ENCODE measurements at regions not wholly inside any gene's neighbourhood (a gene's known extent, or its start where the extent isn't known, plus 50 kb on each side); places are given as distances from the start of the nearest gene placed in this dataset.
"Not testable (repeated sequence)": the region's sequence is repeated elsewhere in the genome, so short reads cannot be mapped to it uniquely, and the experiment has no call there.

DNA sequence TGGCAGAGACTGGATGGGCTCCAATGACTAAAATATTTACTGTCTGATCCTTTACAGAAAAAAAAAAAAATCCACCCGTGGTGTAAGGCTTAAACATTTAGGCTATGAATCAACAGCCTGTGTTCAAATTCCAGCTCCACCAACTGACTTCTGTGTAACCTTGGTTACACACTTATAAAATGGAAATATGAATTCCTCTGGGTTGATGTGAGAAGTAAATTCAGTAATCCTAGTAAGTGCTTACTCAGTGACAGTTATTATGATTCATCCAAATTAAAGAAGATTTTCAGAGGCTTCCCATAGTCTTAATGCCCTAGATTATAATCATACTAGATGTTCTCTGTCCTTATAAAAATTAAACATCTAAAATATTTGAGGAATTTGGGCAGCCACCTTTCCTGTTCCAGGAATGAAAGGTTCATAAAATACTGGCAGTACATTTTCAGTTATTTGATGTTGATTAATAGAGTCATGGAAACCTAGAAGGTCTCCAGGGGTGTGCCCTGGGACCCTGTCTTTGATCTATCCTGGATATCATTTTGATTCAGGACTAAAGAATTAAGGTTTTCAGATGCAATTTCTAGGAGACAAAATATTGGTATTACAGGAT, 180.3 kb upstream of the ZNF217 start:
- peak in 1 of 4 experiments; percentile 39 for DNase-seq

DNA sequence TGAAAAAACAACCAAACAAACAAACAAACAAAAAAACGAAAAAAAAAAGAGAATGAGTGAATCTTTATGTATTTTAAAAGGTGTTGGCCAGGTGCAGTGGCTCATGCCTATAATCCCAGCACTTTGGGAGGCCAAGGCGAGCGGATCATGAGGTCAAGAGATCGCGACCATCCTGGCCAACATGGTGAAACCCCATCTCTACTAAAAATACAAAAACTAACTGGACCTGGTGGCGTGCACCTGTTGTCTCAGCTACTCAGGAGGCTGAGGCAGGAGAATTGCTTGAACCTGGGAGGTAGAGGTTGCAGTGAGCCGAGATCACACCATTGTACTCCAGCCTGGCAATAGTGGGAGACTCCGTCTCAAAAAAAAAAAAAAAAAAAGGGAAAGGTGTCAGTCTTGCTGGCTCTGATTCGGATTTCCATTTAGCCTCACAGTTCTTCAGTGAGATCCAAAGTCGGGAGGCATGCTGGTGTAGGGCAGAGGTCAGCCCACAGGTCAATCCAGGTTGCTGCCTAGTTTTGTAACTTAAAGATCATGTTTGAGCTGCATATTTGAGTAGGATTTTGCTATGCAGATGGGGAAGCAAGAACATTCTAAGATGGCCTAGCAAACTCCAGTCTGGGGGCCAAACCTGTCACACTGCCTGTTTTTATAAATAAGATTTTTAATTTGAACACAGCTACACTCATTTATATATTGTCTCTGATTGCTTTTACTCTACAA, 179.6 kb upstream of the ZNF217 start:
- not testable (repeated sequence) for DNase-seq

DNA sequence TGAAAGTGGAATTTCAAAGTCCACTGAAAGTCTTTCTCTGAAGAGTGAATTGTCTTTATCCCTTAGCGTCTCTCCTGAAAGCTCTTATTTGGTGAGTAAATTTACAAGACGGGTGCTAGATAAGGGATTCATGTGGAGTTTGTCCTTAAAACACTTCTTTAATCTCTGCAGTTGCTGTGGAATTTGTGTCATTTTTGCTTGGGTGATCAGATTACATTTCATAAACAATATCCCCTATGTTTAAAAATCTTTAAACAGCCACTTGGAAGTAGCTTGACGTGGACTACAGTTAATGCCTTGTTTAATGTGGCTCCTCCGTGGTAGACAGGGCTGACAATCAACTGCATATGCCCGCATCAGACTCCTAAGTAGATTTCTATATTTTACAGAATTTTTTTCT, 175.4 kb upstream of the ZNF217 start:
- no peak for DNase-seq

DNA sequence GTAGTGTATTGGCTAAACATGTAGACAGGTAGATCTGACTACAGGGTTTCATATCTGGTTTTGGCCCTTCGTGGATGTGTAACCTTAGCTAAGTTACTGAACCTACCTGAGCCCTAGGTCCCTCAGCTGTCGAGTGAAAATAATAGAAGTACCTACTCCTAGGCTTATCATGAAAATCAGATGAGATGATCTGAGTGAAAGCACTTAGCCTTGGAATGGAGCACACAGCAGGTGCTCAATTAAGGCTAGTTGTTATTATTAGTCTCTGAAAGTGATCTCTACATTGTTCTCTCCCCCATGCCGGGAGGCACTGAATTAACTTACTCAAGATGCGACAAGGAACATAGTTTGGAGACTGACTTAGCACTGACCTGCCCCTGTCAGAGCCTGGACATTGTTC, 174.7 kb upstream of the ZNF217 start:
- no peak for DNase-seq

DNA sequence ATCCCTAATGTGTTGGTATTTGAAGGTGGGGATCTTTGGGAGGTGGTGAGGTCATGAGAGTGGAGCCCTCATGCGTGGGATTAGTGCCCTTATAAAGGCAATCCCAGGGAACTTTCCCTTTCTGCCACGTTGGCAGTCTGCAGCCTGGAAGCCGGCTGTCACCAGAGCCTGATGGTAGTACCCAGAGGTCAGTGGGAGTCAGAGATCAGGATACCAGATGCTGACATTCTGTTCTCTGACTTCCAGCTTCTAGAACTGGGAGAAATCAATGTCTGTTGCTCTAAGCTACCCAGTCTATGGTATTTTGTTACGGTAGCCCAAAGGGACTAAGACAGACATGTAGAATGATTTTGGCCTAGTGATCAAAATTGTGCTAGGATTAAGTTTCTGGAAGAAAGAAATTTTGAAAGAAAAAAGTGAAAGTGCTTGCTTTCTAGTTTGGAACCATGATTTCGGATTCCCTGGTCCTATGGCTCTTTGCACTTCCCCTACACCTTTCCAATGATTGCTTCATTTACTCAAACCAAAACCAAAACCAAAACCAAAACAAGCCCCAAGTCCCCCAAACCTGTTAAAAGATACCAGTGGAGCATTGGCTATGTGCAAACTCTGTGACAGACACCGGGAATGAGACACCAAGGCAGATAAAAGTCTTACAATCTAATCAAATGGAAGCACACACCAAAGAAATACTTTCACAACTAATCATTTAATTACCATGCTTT, 173.7 kb upstream of the ZNF217 start:
- no peak for DNase-seq

DNA sequence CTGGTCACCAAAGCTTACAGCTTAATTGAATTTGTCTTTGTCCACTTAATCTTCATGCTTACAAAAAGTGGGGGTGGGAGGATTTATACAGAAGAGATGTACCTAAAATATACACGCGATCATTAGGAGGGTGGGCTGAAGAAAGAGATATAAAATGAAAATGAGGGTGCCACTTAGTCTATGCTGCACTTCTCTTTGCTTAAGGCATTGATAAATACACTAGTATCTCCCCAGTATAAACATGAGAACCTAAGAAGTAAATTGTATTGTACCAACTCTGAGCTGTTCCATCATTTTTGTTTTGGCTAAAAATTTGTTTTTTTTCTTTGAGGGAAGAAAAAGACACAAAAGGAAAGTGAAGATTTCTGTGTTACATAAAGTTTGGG, 170.8 kb upstream of the ZNF217 start:
- no peak for DNase-seq

DNA sequence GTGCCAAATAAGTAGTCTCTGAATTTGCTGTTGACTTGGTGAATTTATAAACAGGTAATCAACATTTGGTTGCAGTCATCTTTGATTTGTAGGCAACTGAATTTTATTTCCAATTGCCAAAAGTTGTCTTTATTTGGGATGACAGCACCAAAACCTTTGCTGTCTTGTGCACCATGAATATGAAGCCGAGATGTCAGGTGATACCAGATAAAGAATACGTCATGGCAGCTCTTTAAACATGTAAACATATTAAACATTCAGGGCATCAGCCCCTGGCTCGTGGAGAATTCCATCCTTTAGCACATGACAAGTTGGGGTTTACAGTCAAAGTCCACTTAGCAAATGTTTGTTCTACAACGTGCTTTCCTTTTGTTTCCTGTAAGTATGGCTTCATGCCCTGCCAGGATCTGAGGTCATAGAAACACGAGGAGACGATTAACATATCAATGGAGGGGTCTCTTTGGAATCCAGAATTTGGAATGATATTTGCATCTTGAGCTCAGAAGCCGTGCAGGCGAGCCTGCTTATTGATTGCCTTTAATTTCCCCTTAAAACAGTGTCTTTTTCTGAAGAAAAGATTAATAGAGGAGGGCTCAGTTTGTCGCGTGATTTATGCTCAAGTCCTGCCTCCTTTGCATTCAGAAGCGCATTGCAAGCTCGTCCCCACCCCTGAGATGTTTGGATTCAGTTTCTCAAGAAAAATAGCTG, 170.2 kb upstream of the ZNF217 start:
- DNase-seq, result no peak

DNA sequence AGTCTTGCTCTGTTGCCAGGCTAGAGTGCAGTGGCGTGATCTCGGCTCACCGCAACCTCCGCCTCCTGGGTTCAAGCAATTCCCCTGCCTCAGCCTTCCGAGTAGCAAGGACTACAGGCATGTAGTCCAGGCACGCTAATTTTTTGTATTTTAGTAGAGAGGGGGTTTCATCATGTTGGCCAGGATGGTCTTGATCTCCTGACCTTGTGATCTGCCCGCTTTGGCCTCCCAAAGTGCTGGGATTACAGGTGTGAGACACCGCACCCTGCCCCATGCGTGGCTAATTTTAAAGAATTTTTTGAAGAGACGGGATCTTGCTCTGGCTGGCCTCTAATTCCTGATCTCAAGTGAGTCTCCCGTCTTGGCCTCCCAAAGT, 168.8 kb upstream of the ZNF217 start:
- DNase-seq, result not testable (repeated sequence)

DNA sequence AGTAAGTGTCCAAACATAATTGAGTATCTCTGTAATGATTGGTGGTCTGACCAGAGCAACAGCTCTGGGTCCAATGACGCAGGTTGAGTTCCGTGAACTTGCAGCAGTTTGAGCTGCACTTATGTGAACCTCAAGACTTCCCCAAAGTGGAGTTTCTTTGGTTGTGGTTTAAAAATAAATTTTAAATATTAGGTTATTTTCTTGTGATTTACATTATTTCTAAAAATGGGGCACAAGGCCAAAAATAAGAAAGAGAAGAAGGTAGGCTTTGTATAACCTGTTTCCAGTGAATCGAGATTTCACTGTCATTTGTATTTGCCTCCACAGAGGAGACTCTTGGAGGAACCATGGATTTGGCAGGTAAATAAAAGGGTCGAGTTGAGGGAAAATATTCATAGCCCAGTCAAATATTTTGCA, 166.4 kb upstream of the ZNF217 start:
- peak; percentile 63 to 85 (median 70) for DNase-seq

DNA sequence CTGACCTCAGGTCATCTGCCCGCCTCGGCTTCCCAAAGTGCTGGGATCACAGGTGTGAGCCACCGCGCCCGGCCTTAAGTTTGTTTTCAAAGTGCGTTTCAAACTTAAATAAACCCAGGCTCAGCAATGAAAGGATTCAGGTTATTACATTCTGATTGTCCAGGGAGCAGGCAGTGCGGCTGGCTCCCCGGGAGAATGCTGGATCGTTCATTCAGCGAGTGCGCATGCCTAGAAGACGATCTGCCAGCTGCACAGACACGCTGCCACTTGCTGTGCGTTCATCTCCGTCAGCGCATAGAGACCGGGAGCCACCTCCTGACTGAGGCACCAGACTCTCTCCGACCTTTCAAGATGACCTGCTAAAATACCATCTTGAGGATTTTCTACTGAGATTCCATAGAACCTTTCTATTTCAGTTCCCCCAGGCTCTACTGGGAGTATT, 163.9 kb upstream of the ZNF217 start:
- DNase-seq, result no peak

DNA sequence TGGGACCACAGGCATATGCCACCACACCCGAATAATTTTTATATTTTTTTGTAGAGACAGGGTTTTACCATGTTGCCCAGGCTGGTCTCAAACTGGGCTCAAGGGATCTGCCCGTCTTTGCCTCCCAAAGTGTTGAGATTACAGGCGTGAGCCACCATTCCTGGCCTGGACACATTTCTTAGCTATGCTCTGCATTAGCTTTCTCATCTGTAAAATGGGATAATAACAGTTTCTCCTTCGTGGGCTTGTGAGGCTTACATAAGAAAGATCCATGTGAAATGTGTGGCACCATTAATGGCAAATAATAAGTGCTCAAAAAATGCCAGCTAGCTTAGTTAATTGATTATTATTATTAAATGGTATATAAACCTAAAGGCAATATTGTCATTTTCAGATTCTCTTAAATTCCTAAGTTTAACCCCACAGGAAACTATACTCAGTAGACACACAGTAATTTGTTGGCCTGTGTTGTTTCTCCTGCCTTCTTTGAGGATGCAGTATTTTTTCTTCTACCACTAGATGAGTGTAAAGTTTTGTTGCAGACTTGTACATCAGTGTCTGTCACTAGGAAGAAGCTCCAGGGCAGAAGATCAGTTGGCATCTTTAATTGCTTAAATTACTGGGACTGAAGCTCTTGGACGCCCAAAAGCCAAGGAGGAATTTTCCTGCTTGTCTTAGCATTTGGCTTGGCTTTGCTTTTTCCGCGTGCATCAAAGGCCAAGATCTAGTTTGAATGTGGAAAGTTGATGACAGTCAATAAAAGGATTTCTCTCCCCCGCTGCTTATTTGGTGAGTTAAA, 162.3 kb upstream of the ZNF217 start:
- no peak for DNase-seq

DNA sequence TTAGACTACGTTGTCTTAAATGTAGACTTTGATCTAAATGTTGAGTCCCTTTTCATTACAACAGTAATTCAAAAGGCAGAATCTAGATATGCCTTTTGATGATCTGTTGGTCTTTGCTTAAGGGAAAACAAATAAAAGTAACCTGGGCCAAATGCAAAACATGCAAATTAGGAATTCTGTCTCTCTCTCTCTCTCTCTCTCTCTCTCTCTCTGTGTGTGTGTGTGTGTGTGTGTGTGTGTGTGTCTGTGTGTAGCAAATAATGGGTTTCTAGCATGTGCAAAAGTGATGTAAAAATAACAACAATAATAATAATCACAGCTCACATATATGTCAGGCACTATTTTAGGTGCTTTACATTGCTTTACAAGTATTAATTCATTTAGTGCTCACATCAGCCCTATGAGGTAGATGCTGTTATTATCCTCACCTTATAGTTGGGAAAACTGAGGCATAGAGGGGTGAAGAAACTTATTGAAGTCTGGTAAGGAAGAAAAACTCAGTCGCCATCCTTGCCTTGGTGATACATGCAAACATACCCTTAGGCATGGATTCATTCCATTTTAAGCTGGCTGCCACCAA, 160.3 kb upstream of the ZNF217 start:
- DNase-seq, result no peak

DNA sequence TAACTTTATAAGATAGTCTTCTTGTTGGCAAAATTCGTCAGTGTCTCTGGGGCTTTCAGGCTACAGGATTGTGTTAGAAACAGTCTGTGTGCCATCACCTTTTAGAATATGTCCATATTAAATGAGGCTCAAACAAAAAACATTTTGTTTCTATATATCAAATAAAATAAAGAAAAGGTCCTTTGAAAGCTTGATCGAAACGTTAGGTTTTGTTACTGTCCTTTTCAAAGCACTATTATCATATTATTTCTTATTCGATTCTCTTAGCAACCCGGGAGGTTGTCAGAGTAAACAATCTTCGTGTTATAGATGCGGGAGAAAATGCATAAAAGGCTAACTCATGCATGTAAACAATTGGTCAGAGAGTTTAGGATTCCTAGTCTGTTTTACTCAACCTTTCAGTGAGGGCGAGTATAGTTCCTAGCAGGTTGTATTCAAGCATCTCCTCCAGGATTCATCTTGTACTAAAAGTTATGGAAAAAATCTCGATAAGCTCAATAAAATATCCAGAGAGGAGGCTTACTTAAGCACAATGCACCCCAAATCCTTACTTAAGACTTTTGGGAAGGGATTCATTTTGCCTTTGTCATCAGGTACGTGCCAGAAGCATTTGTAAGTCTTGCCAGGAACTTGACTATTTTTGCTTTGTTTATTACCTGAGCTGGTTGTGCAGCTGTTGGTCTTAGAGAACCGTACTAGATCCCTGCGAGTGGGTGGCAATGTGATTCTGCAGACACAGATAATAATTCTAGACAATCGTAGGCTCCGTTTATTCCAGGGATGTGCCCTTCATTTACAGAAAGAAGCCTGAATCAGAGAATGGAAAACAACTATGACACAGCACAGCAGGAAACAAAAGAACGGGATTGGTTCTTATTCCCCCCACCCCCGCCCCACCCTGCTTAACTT, 159.6 kb upstream of the ZNF217 start:
- no peak for DNase-seq

DNA sequence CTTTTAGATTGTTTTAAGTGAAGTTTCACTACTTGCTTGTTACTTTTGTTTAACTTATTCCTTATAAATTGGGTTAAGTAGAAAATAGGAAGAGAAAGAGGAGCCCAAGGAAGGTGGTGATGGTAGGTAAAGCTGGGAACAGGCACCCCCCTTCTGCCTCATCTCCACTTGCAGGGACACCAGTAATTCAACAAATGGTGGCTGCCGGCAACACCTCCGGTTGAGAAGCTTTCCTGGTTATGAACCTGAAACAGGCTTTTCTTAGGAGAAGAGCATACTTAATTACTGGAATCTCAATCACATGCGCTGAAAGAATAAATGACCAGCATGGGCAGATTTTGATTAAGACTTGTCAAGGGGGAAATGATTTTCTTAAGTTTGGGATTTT, 158.9 kb upstream of the ZNF217 start:
- DNase-seq, result no peak

DNA sequence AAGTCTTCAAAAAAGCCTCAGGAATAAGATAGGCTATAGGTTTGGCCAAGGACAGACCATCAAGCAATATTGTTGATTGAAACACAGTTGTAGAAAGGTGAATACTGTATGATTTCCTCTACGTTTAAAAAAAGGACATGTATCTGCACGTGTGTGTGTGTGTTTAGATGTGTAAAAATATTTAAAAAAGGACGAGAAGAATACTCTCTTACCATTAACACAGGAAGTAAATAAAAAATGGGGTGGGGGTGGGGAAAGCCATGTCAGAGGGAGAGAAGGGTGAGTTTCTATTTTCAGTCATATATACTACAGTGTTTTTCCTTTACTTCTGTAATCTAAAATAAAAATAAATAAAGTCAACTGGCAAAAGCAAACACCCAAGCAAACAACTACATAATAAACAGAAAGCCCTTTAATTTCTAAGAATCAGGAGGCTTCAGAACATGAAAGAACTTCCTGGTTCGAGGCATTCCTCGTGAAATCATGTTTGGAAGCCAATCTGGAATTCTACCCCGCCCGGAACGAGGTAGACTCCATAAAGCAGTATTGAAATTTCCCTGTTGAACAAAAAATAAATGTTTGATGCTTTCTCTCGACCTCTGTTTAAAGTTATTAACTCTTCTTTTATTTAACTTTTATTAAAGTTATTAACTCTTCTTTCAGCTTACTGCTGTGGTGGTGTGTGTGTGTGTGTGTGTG, 158.1 kb upstream of the ZNF217 start:
- no peak for DNase-seq

DNA sequence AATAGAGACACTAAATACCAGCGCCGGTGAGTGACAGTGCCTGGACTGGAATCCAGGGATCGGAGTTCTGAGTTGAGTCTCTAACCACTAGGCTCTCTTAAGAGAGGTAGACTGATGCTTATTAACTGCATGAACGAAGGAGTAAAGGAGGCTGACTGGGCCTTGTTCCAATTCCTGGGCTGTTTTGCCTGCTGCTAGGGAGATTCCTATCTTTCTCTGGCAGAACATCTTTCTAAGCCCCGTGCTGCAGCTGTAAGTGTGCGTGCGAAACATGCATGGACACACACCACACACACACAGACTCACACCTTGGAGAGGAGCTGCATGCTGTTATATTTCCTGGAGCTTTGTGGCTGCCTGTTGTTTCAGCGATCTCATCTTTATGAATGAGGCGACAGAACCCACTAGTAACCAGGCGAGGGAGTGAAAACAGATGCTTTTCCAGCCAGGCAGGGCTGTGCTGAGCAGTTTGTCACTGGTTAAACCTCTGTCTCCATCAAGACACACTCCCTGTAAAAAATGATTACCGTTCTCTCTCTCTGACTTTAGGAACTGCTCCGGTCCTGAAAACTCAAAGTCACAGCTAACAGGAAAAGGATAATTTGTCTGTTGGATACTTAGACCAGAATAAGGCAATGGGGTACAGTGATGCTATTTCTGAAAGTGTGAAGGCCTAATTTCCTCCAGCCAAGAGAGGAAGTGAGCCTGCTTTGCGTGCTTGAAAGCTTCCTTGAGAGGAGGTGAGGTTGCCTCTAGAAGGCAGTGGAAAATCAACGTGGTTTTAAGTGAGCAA, 157.4 kb upstream of the ZNF217 start:
- DNase-seq, result peak; percentile 57 to 85 (median 78)

DNA sequence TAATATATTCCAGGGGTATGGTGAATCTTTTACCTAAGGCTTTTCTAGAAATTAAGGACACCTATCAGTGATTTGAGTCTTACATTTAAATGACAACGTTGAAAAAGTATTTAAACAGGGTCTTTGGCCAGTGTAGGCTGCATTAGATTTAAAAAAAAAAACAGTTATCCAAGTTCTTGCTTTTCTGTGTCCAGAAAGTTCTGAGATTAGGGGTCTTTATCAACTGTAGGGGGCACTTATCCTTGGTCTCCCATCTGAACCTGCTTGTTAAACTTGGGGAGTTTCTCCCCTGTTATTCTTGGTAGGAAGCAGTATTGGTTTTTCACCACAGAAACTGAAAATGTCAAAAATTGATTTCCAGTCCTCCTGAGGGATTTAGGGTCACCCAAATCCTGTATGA, 155.9 kb upstream of the ZNF217 start:
- DNase-seq, result no peak

DNA sequence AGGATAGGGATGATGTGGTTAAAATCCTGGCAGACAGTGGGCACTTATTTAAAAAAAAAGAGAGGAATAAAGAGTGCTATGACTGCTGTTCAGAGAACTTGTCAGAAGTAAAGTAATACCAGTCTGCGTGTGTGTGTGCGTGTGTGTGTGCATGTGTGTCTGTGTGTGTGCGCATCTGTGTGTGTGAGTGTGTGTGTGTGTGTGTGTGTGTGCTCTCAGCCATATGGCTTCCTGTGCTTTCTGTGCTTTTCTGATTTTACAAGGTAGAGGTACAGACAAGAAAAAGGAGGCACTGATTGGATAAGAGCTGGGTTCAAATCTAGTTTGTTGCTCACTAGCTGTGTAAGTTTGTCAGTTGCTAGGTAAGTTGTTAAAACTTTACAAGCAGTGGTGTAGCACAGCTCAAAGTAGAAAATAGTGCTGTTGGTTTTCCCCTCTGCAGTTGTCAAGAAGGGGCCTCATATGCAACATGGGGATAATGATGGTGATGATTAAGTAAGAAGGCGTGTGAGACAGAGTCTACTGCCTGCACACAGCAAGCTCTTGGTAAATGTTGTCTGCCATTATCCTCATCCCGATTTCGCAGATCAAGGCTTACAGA, 155.3 kb upstream of the ZNF217 start:
- no peak for DNase-seq

DNA sequence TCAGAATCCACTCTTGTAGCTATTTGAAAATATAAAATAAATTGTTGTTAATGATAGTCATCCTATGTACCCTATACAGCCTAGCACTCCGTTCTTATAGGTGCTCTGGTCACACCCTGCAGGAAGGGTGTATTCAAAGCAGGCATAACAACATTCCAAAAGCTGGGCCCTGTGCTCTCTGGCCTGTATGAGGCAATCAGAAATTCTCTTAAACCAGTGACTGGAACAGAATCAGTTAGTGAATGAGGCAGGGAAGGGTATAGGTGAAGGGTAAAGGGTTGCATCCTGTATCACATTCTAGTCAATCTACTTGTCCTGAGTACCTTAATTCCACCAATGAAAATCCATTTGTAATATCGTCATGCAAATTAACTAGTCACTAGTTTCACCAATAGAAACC, 154.5 kb upstream of the ZNF217 start:
- DNase-seq, result no peak

All from suppressor macrophage (primary cell).